SK-N-SH (cell line): ENCODE measurements at regions not wholly inside any gene's neighbourhood (a gene's known extent, or its start where the extent isn't known, plus 50 kb on each side); places are given as distances from the start of the nearest gene placed in this dataset.
"Not testable (repeated sequence)": the region's sequence is repeated elsewhere in the genome, so short reads cannot be mapped to it uniquely, and the experiment has no call there.

Source experiments
- FOXJ3 ChIP-seq: sonication (generic); formaldehyde crosslinking; IDR thresholded peaks from 2 replicates; pipeline ENCODE4 v1.5.1; 2020; ENCODE audit warnings: mild to moderate bottlenecking, missing genetic modification reagents
- GATA2 ChIP-seq: sonication (generic); formaldehyde crosslinking; IDR thresholded peaks from 2 replicates; pipeline ENCODE4 v1.5.0; 2020; ENCODE audit warnings: mild to moderate bottlenecking, missing genetic modification reagents
- JUND ChIP-seq: IDR thresholded peaks from 2 replicates; pipeline ENCODE4 v1.4.0; 2012
- TF ChIP-seq, protein P1 (sequence below): fragments of 200-600 bp; sonication (generic); IDR thresholded peaks from 2 replicates; pipeline ENCODE4 v1.6.1; 2017; ENCODE audit warnings: antibody characterized with exemption, mild to moderate bottlenecking, moderate library complexity
- TF ChIP-seq, protein P2 (sequence below): IDR thresholded peaks from 2 replicates; pipeline ENCODE4 v1.6.1; 2012; ENCODE audit warnings: mild to moderate bottlenecking, low read depth, low read length, moderate library complexity

DNA sequence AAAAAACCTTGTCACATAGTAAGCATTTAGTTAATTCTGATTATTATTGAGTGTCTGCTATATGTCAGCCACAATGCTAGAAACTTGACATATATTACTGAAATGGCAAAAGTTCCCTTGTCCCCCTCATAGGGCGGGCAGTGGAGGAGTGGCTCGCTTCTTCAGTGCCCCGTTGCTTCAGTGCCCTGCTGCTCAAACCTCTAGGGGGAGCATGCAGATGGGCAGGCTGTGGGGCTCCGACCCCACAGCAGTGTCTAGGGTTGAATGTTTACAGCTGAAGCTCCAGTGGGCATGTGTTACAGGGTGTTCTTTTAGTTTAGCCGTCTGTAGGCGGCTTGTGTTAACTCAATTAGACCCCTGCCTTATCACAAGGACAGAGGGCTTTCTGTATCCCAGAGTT is 86.5 kb upstream of the GPC3 start:
- not testable (repeated sequence) for TF ChIP-seq GATA2 (CRISPR knock-in tag); FOXJ3 (CRISPR knock-in tag); JUND
- TF ChIP-seq, protein P1, sequence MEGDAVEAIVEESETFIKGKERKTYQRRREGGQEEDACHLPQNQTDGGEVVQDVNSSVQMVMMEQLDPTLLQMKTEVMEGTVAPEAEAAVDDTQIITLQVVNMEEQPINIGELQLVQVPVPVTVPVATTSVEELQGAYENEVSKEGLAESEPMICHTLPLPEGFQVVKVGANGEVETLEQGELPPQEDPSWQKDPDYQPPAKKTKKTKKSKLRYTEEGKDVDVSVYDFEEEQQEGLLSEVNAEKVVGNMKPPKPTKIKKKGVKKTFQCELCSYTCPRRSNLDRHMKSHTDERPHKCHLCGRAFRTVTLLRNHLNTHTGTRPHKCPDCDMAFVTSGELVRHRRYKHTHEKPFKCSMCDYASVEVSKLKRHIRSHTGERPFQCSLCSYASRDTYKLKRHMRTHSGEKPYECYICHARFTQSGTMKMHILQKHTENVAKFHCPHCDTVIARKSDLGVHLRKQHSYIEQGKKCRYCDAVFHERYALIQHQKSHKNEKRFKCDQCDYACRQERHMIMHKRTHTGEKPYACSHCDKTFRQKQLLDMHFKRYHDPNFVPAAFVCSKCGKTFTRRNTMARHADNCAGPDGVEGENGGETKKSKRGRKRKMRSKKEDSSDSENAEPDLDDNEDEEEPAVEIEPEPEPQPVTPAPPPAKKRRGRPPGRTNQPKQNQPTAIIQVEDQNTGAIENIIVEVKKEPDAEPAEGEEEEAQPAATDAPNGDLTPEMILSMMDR: not testable (repeated sequence)
- TF ChIP-seq, protein P2, sequence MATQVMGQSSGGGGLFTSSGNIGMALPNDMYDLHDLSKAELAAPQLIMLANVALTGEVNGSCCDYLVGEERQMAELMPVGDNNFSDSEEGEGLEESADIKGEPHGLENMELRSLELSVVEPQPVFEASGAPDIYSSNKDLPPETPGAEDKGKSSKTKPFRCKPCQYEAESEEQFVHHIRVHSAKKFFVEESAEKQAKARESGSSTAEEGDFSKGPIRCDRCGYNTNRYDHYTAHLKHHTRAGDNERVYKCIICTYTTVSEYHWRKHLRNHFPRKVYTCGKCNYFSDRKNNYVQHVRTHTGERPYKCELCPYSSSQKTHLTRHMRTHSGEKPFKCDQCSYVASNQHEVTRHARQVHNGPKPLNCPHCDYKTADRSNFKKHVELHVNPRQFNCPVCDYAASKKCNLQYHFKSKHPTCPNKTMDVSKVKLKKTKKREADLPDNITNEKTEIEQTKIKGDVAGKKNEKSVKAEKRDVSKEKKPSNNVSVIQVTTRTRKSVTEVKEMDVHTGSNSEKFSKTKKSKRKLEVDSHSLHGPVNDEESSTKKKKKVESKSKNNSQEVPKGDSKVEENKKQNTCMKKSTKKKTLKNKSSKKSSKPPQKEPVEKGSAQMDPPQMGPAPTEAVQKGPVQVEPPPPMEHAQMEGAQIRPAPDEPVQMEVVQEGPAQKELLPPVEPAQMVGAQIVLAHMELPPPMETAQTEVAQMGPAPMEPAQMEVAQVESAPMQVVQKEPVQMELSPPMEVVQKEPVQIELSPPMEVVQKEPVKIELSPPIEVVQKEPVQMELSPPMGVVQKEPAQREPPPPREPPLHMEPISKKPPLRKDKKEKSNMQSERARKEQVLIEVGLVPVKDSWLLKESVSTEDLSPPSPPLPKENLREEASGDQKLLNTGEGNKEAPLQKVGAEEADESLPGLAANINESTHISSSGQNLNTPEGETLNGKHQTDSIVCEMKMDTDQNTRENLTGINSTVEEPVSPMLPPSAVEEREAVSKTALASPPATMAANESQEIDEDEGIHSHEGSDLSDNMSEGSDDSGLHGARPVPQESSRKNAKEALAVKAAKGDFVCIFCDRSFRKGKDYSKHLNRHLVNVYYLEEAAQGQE: not testable (repeated sequence)
